Brain pericyte (primary cell): ENCODE measurements at regions not wholly inside any gene's neighbourhood (a gene's known extent, or its start where the extent isn't known, plus 50 kb on each side); places are given as distances from the start of the nearest gene placed in this dataset.
"Not testable (repeated sequence)": the region's sequence is repeated elsewhere in the genome, so short reads cannot be mapped to it uniquely, and the experiment has no call there.

Source experiments
- DNase-seq: peaks from one replicate; pipeline ENCODE4 v3.0.0-alpha.2; 2012; ENCODE audit warnings: low read depth, low spot score

- DNase-seq, result no peak
Measured at GRCh38 chr15:26261413-26261812, 398.3 kb upstream of the ATP10A start.

GRCh38 chr15:26260517-26261133 lies 397.5 kb upstream of the ATP10A start:
- DNase-seq, result no peak

- DNase-seq, result no peak
Measured at GRCh38 chr15:26259581-26259980, 396.5 kb upstream of the ATP10A start.

- not testable (repeated sequence) for DNase-seq
Measured at GRCh38 chr15:26244782-26245181, 381.7 kb upstream of the ATP10A start.

GRCh38 chr15:26243382-26243781 lies 380.3 kb upstream of the ATP10A start:
- no peak for DNase-seq

- DNase-seq, result no peak
Measured at GRCh38 chr15:26242565-26243071, 379.5 kb upstream of the ATP10A start.

GRCh38 chr15:26235864-26236263 lies 372.7 kb upstream of the ATP10A start:
- no peak for DNase-seq

- no peak for DNase-seq
Measured at GRCh38 chr15:26234976-26235767, 372.0 kb upstream of the ATP10A start.

- no peak for DNase-seq
Measured at GRCh38 chr15:26232691-26233090, 369.6 kb upstream of the ATP10A start.

- DNase-seq, result no peak
Measured at GRCh38 chr15:26231096-26231495, 368.0 kb upstream of the ATP10A start.

GRCh38 chr15:26224266-26224665 lies 361.1 kb upstream of the ATP10A start:
- no peak for DNase-seq

GRCh38 chr15:26223720-26224119 lies 360.6 kb upstream of the ATP10A start:
- no peak for DNase-seq

- no peak for DNase-seq
Measured at GRCh38 chr15:26222781-26223180, 359.7 kb upstream of the ATP10A start.

- not testable (repeated sequence) for DNase-seq
Measured at GRCh38 chr15:26217043-26217442, 353.9 kb upstream of the ATP10A start.

- no peak for DNase-seq
Measured at GRCh38 chr15:26214290-26214689, 351.2 kb upstream of the ATP10A start.

GRCh38 chr15:26213427-26213826 lies 350.3 kb upstream of the ATP10A start:
- DNase-seq, result no peak

- no peak for DNase-seq
Measured at GRCh38 chr15:26212109-26212508, 349.0 kb upstream of the ATP10A start.

GRCh38 chr15:26210980-26211379 lies 347.9 kb upstream of the ATP10A start:
- DNase-seq, result no peak

- no peak for DNase-seq
Measured at GRCh38 chr15:26201177-26201858, 338.2 kb upstream of the ATP10A start.

GRCh38 chr15:26200427-26200826 lies 337.3 kb upstream of the ATP10A start:
- no peak for DNase-seq

- DNase-seq, result no peak
Measured at GRCh38 chr15:26197719-26198118, 334.6 kb upstream of the ATP10A start.

- DNase-seq, result no peak
Measured at GRCh38 chr15:26197060-26197459, 333.9 kb upstream of the ATP10A start.

GRCh38 chr15:26191193-26191592 lies 328.1 kb upstream of the ATP10A start:
- no peak for DNase-seq
